ENCODE measurements at regions not wholly inside any gene's neighbourhood (a gene's known extent, or its start where the extent isn't known, plus 50 kb on each side); places are given as distances from the start of the nearest gene placed in this dataset.
"Not testable (repeated sequence)": the region's sequence is repeated elsewhere in the genome, so short reads cannot be mapped to it uniquely, and the experiment has no call there.

GRCh38 chr2:3114406-3115185 lies 263.0 kb downstream of the EIPR1 start:
- no peak for FAIRE-seq

- FAIRE-seq = no peak
These were observed 263.8 kb downstream of the EIPR1 start for GRCh38 chr2:3113769-3114168.

- no peak for FAIRE-seq
These were observed 264.5 kb downstream of the EIPR1 start for GRCh38 chr2:3113122-3113521.

- FAIRE-seq = no peak
These were observed 265.1 kb downstream of the EIPR1 start for GRCh38 chr2:3112553-3112952.

- no peak for FAIRE-seq
These were observed 265.5 kb downstream of the EIPR1 start for GRCh38 chr2:3112131-3112530.

- no peak for FAIRE-seq
These were observed 266.5 kb downstream of the EIPR1 start for GRCh38 chr2:3110994-3111666.

GRCh38 chr2:3110555-3110954 lies 267.1 kb downstream of the EIPR1 start:
- FAIRE-seq = no peak

GRCh38 chr2:3108710-3109702 lies 268.6 kb downstream of the EIPR1 start:
- no peak for FAIRE-seq

GRCh38 chr2:3108105-3108504 lies 269.5 kb downstream of the EIPR1 start:
- FAIRE-seq = no peak

- FAIRE-seq = no peak
These were observed 270.1 kb downstream of the EIPR1 start for GRCh38 chr2:3107567-3107966.

GRCh38 chr2:3105814-3106569 lies 271.6 kb downstream of the EIPR1 start:
- no peak for FAIRE-seq

GRCh38 chr2:3104958-3105813 lies 272.4 kb downstream of the EIPR1 start:
- not testable (repeated sequence) for FAIRE-seq

GRCh38 chr2:3104261-3104660 lies 273.4 kb downstream of the EIPR1 start:
- no peak for FAIRE-seq

- FAIRE-seq = no peak
These were observed 274.6 kb downstream of the EIPR1 start for GRCh38 chr2:3102922-3103569.

GRCh38 chr2:3102081-3102921 lies 275.3 kb downstream of the EIPR1 start:
- no peak for FAIRE-seq

GRCh38 chr2:3101016-3101942 lies 276.3 kb downstream of the EIPR1 start:
- FAIRE-seq = no peak

GRCh38 chr2:3100386-3100785 lies 277.2 kb downstream of the EIPR1 start:
- no peak for FAIRE-seq

GRCh38 chr2:3099860-3100234 lies 277.8 kb downstream of the EIPR1 start:
- no peak for FAIRE-seq
